CD4-positive, alpha-beta T cell treated with Interleukin-17A for 1 hour (primary cell): ENCODE measurements at regions not wholly inside any gene's neighbourhood (a gene's known extent, or its start where the extent isn't known, plus 50 kb on each side); places are given as distances from the start of the nearest gene placed in this dataset.

Experiments used
- DNase-seq: peaks from one replicate; pipeline ENCODE4 v3.0.0-alpha.2; 2020

DNA sequence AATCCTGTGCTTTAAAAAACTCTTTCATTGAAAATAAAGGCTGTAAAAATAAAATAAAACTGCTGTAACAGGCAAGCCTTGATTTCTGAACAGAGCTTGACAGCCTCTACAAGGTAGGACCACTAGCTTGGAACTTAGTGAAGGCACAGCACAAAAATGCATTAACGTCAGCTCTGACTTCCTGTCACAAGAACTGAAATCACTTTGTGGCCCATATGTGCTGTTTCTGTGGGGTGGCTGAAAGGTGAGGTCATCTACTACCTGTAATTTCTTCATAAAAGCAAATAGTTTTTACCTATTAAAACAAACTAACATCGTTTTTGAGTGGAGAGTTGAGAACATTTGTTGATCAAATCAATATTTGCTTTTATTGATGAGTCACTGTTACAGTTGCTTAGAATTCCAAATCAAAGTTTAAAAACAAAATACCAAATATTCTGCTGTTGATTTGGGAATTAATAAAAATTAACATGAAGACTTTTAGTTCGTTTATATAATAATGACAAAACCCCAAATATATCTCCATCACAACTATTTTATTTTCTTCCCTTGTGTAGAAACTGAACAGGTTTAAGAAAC is 1034.1 kb downstream of the MCTP2 start:
- DNase-seq = no peak

DNA sequence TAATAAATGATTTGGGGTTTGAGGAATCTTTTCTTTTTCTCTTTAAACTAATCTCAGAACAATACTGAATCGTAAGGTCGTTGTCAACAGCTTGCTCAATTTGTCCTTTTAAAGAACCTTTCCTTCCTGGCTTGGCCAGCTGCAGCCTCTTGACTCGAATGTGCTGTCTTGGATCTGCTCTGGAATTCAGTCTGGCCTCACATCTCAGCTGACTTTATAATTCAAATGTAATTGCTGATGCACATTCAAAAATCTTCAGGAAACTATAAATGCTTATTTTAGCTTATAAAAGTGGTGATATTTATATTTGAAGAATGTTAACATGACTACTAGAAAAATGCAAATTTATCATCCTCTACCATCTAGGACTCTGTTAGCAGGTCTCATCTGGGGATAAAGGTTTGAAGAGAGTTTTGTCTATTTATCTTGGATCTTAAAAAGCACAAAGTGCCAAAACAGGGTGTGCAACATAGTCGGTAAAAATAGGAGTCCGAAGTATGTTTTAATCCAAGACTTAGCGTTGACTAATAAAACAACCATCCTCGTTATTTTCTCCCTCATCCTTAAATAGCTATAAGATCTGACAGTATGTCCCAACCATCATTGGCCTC is 1035.2 kb downstream of the MCTP2 start:
- no peak for DNase-seq

DNA sequence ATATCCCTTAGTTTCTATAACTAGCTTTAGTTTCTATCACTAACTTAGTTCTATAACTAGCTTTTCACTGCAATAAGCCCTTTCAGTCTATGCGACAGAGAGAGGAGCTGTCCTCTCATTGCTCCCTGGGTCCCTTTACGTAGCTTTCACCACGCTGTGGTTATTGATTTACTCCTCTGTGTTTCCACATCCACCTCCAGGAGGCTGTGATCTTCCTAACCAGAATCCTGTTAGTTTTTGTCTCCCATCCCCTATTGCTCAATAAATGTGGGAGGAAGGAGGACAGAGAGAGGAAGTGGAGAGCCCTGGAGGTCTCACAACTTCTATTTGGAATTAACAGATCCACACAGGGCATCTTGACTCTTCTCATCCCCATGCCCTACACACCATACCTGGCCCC is 1036.1 kb downstream of the MCTP2 start:
- DNase-seq = no peak

DNA sequence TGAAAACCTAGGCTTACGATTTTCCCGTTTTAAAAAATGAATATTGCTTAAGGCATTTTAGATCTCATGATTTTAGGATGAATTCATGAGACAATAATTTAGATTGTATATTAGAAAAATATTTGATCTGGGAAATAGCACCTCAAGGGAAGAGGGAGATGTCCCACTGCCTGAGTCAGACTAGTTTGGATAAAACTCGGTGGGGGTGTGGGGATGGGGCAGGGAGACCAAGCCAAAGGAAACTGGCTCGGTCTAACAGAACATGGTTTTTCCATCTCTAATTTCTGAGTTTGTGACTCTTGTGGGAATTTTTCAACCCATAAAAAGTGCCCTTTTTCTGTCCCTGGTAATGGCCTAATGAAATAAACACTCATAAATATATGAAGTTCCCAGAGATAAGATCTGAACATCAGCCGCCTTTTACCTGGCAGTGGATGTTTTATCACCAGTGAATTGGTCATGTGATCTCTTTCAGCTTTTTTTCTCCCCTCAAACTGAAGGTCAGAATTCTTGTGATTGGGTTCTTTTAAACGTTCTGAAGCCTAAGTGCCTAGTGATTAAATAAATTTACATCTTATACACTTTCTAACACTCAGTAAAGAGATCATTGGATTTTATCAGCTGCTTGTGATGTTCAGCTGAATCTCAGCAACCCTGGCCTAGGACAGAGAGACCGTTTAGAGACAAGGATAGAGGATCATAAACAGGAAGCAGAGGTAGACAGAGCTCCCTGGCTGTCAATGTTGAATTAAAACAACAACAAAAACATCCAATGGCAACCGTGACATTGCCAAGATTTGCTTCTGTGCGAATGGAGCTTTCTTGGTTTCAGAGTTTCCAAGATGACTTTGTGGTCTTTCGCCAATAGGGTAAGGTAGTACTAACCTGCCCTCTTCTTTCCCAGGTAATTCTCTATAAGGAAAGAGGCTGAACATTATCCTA is 1038.2 kb downstream of the MCTP2 start:
- DNase-seq = no peak

DNA sequence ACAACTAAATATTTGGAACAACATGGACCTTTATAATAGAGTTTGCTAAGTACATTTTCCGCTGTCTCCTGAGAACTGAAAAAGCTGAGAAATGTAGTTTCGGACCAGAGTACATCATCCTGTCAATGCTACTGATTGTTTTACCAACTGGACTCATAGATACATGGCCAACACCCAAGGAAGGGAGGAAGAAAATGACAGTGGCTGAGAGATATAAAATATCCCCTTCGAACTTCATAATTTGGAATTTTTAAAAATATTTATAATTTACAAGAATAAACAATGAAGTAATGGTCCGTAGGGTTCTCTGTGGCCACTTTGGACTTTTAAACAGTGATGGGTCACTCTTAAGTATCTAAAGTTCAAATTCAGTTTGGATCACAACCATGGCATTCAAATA is 1042.7 kb downstream of the MCTP2 start:
- DNase-seq = no peak

DNA sequence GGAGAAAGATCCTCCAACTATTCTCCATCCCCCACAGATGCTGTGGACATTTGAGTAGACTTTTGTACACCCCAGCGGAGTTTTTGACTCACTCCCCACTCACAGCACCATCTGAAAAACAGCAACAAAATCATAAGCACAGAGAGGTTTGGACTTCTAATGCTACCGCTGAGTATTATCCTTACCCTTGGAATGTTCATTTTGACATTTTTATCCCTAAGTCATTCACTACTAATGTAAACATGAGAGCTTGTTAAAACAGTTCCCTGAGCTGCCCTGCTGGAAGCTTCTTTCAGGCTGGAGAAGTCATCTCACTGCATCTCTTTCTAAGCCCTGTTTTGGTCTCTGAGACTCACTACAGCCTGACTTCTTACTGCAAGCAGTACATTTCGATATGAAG is 1045.9 kb downstream of the MCTP2 start:
- no peak for DNase-seq

DNA sequence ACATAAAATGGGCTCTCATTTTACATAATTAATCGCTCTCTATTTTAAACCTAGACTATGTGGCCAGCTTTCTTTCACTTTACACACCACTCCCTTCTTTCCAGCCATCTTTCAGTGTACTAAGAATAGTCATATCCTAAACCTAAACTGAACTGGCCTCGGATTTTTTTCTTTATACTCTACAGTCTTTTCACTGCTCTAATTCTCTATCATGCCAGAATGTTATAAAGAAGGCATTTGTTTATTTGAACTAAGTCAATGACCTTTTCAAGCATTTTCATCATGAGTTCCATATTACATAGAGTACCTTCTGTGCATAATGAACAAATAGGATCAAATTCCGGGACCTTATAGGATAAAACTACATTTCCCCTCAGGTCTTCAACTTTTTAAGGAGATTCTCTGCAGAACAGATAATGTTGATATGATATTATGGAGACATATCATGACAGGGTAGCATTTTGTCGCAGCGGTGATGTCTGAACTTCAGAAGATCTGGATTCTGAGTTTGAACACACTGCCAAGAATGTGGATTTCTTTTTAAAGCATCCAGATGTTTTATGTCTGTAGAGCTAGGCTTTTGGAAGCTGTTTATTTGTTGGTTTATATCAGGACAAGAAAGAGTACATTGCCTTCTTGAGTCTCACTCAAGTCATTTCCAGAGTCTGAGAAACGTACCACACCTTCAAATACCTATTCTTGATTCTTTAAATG is 1047.3 kb downstream of the MCTP2 start:
- no peak for DNase-seq

DNA sequence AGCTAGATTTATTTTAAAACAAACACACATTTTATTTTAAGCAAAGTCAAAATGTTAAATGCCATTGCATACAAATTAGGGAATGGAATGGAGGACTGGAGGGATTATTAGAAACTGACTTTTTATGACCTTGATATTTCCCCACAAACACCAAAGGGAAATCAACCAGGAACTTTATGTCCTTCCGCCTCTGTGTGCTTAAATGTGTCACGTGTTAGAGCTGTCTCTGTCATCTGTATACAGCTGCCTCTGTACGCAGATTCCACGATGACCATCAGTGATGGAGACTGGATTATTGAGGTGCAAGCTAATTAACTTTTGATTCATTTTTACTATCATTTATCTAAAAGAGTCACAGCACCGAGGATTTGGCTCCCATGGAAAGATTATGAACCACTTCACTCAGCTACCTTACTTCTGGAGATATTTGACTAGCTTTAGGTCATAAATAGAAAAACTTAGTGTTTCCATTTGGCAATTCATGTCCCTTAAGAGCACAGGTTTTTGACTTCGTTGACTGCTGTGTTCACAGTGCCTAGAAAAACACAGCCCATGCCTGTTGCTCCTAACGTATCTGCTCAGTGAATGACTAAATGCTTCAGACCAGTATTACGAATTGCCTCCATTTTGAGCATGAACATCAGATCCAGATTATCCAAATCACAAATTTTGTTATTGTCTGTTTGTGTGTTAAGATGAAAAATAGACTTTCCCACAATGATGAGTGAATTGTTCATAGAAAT is 1048.1 kb downstream of the MCTP2 start:
- DNase-seq = no peak

DNA sequence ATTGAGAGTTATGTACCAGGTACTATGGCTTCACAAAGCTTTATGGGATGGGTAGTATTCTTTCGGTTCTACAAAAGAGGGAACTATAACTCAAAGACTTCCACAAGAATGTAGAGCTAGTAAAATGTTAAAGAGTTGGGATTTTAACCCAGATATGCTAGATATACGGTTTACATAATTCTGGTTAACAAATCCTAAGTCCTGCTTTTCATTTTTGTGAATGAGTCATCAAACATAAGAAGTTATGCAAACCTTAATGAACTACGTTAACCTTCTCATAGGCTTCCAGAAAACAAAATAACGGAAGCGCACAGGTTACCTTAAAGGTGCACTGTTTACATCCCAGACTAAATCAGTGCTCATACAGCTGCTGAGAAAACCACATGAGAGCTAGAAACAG is 1049.3 kb downstream of the MCTP2 start:
- no peak for DNase-seq

DNA sequence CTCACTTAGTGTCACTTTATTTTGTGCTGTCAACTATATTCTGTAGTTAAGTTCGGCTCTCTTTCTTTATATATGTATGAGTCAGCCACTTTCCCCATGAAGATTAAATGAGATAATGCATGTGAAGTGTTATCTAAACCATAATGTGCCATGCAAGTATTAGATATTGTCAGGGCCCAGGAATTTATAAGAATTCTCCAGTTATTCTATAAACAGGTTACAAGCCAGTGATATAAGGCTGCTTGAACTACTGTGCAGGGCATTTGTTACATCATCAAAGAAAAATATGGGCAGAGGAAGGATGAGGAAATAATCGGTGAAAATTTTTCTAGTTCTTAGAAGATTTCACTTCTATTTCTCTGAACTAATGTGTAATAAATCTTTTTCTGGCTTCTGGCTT is 1049.0 kb upstream of the NR2F2 start:
- no peak for DNase-seq

DNA sequence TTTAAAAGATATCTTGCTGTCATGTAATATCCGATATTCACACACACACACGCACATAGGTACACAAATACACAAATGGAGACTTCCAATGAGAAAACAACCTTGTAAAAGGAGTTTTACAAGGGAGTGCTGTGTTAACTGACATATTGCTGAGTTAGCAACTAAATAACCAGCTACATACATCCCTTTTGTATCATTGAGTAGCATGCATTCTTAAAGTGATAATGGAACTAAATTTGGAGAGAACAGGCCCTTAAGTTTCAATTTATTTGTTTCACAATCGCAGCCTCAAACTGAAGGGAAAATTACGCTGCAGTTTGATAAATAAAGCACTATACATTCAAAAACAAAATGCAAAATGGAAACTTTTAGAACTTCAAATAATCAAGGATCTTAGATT is 1046.0 kb upstream of the NR2F2 start:
- DNase-seq = no peak

DNA sequence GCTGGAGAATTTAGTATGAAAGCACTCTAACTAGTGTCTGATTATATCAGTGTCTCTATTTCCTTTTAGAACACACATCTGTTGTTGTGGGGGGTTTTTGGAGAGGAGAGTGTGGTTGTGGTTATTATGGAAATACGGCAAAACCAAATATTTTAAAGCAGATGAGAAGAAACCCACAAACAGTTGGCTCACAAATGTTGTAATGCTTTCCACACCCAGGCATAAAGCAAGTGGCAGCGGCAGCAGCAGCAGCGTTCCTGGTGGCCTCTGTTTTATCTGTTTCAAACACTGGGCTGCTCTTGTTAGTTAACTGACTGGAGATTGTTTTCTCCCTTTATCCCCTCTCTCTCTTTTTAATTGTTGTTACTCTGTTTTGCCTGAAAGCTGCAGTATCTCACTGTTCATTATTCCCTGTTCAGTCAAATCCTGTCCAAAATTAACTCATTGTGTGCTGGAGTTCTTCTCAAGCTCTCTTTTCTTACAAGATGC is 1045.5 kb upstream of the NR2F2 start:
- DNase-seq = no peak

DNA sequence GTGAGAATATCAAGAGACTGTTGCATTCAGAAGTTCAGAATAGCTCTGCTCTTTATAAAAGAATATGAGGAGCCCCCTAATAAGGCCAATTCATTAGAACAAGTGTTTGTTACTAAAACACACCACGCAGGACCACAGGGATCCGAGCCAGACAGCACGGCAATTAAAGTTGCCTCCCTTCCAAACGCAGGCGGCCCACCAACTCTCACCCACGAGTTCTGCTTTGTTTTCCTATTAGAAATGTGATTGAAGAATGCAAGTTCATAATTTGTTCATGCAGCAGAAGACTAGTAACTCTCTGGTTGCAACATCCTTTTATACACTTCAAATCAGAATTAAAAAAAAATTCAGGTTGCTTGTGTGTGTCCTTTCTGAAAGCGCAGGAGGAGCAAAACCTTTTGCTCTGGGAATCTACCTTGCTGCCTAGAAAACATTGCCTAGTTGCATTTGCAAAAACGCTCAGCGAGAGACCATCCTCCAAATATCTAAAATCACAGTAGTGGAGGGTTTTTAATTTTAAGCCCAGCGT is 1044.1 kb upstream of the NR2F2 start:
- no peak for DNase-seq

DNA sequence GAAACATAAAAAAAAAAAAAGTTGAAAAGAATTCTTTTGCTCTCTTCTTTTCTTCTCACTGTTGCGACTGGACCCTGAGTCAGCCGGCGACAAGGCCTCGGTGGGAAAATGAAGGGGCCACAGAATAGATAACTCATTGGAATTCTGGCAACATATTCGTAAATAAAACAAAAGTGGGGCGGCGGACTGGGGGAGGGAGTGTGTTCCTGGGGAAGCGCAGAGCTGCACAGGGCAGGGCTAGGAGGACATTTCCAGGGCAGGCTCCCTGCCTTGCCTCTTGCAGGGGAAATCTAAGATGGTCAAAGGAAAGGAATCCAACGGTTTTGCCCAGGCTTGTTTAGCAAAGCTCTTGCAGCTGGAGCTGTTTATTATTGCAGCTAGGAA is 1042.8 kb upstream of the NR2F2 start:
- no peak for DNase-seq

DNA sequence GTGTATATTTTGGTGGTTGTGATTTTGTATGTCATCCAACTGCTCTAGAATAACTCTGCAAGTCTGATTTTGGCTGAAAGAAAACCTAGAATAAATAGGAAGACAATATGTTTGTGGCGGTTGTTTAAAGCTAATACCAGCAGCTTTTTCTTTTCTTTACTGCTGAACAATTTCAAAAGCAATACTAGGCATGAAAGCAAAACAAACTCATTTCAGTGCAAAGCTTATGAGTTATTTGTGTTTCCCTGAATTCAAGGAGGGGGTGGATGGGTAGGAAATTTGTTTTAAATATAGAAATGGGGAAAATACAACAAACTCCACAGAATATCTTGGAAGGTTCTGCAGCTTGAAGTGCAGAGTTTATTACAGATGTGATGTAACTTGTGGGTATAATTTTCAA is 1041.9 kb upstream of the NR2F2 start:
- no peak for DNase-seq

DNA sequence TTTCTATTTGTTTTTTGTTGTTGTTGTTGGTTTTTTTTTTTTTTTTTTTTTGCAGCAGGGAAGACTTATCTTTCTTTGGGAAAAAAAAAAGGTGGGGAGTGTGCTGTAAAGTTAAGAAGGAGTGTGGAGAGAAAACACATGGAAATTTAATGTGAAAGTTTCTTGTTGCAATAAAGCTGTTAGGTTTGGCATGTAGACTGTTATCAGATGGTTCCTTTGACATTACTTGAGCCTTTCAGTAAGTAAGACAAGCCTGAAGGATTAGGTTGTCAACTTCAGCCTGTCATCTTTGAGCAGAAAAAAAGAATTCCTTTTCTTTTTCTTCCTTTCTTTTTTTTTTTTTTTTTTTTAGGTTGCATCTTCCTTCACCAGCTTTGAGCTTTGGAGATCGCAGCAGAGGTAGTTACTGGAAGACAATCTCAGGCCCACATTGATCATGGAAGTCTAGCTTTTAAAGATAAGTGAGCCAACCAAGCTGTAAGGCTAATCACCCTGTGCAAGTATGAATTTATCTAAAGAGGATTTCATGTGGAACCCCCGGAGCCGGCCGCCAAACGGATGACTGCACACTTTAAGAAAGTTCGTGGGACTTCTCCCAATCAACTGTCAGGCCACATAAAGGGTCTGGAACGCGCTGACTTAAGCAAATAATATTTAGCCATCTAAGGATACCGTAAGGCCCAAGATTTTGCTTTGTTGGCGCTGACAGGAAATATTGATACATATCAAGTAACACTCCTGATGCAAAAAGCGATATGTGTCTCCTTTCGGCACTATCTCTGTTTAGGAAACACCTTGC is 1040.1 kb upstream of the NR2F2 start:
- no peak for DNase-seq

DNA sequence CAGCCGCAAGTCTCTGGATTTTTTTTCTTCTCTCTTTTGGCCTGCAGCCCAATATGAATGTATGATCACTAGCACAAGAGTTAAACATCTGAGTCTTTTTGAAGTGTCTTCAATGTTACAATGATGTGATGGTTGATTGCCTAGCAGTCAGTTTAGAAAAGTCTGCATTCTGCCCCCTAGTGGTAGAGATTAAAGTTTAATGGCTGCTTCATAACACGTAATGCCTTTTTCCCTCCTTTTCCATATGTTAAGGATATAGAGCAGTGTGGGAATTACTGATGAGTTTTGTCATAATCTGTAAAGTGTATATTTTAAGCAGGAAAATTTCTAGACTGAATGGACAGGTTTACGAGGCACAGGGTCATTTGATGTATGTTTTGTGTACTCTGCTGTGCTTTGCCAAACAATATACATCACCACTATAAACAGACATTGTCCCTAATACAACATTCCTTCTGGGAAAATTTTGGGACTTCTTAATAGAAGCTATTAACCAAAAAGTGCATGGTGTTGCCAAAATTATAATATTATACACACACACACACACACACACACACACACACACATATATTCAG is 1038.5 kb upstream of the NR2F2 start:
- DNase-seq = peak; percentile 17

DNA sequence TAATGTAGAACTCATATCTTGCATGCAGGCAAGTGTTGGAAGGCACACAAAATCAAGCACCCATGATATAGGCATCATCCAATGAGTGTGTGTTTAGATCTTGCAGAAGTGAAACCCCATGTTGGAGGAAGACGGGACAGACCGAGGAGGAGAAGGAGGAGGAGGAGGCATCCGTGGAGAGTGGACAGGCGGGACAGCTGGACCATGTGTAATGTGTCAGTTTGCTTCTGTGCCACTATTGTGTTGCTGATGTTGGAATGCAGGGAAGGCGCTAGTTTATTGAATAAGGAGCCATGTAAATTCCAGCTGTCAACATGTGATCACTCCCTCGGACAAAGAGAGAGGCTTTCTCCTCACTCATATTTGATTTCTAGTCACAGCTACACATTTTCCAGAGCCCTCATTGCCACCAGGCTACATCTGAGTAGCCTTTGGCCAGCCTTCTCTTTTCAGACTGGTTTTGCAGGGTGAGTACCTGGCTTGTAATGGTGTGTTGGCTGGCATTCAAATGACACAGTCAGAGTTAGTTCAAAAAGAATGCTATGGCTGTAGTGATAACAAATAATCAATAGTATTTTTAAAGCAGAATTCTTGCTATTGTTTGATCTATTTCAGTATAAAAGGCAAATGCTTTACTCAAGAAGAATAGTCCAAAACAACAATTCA is 1037.6 kb upstream of the NR2F2 start:
- no peak for DNase-seq

DNA sequence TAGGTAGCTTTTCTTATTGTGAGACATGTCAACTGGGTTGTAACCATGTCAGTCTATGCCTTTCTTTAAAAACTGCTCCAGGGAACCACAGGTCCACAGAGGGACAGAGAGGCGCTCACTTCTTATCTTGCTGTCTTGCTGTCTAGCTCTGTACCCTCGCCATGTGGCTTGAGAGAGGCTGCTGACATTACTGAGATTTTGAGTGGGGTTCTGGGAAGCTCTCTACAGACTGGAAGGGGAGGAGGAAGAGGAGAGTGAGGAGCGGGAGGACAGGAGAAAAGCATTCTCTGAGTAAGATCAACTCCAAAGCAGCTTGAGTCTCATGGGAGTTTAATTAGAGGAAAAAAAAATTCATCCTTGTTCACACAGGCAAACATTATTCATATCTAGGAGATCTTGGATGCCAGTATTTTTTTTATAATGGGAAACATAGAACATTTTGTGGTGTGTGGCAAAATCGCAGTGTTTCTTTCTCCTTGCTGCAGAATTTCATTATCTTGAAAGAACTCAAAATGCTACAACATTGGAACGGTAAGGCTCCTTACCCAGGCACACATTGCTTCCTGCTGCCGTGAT is 1037.0 kb upstream of the NR2F2 start:
- no peak for DNase-seq

DNA sequence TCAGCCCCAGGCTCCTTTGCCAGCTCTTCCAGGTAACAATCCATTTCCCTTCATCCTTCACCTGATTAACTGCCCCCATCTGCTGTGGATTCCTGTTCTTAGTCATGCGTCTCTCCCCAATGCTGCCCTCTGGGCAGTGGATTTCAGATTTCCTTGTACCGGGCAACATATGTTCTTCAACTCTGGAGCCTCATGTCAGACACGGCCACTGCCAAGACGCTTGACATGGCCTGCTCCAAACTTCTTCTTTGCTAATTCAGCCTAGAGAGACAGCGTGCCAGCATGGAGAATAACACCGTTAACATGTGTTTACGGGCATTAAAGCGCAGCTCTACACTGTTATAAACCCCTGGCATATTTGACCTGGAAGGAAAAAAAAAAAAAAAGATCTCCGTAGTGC is 1035.1 kb upstream of the NR2F2 start:
- no peak for DNase-seq
